Mesenchymal stem cell (in vitro differentiated cells and primary cell): ENCODE measurements at regions not wholly inside any gene's neighbourhood (a gene's known extent, or its start where the extent isn't known, plus 50 kb on each side); places are given as distances from the start of the nearest gene placed in this dataset.

Source experiments
- DNase-seq: peaks from one replicate; pipeline ENCODE4 v3.0.0-alpha.2; 2013
- H2AFZ ChIP-seq: one replicate; pipeline ENCODE4 v1.6.1; 2013; ENCODE audit warnings: low read depth, mild to moderate bottlenecking, control low read depth, inconsistent platforms, low read length, moderate library complexity
- H2AK5ac ChIP-seq: 2 replicates; pipeline ENCODE4 v1.6.1; 2013; ENCODE audit warnings: low read length, moderate library complexity, mild to moderate bottlenecking, inconsistent platforms; ENCODE audit not compliant: severe bottlenecking
- H2BK120ac ChIP-seq: one replicate; pipeline ENCODE4 v1.6.1; 2013; ENCODE audit warnings: low read depth, mild to moderate bottlenecking, inconsistent platforms, low read length, moderate library complexity
- H2BK12ac ChIP-seq, 2 experiments: one replicate each; pipeline ENCODE4 v1.6.1; 2013; ENCODE audit warnings: inconsistent platforms in 2 of 2, low read length in 2 of 2, mild to moderate bottlenecking in 2 of 2, moderate library complexity in 2 of 2, control low read depth in 1 of 2
- H2BK15ac ChIP-seq: one replicate; pipeline ENCODE4 v1.6.1; 2013; ENCODE audit warnings: mild to moderate bottlenecking, low read depth, inconsistent platforms; ENCODE audit not compliant: poor library complexity, severe bottlenecking
- H2BK5ac ChIP-seq: 2 replicates; pipeline ENCODE4 v1.6.1; 2013; ENCODE audit warnings: low read depth, mild to moderate bottlenecking, low read length, control low read depth, inconsistent platforms; ENCODE audit not compliant: poor library complexity, severe bottlenecking
- H3K14ac ChIP-seq, 2 experiments: one replicate each; pipeline ENCODE4 v1.6.1; 2013; ENCODE audit warnings: inconsistent platforms in 2 of 2, low read length in 2 of 2, control low read depth in 1 of 2, mild to moderate bottlenecking in 1 of 2, moderate library complexity in 1 of 2
- H3K18ac ChIP-seq, 2 experiments: one replicate each; pipeline ENCODE4 v1.6.1; 2013; ENCODE audit warnings: inconsistent platforms in 2 of 2, low read length in 2 of 2, control low read depth in 1 of 2, low read depth in 1 of 2, mild to moderate bottlenecking in 1 of 2
- H3K23ac ChIP-seq, 2 experiments: one replicate each; pipeline ENCODE4 v1.6.1; 2013; ENCODE audit warnings: inconsistent platforms in 2 of 2, low read length in 2 of 2, mild to moderate bottlenecking in 2 of 2, moderate library complexity in 2 of 2, control low read depth in 1 of 2
- H3K27ac ChIP-seq: 2 replicates; pipeline ENCODE4 v1.5.1; 2013; ENCODE audit warnings: mild to moderate bottlenecking, moderate library complexity, low read length, control low read depth, inconsistent platforms; ENCODE audit not compliant: poor library complexity, severe bottlenecking
- H3K27me3 ChIP-seq, 2 experiments: 2 replicates each; pipeline versions ENCODE4 v1.6.1 to v1.7.0; 2013; ENCODE audit warnings: low read length in 2 of 2, mild to moderate bottlenecking in 2 of 2, moderate library complexity in 2 of 2, control low read depth in 1 of 2, inconsistent platforms in 1 of 2; ENCODE audit not compliant: control insufficient read depth in 1 of 2, insufficient read depth in 1 of 2
- H3K36me3 ChIP-seq, 2 experiments: 2 replicates each; pipeline versions ENCODE4 v1.6.1 to v1.7.0; 2013; ENCODE audit warnings: low read length in 2 of 2, control low read depth in 1 of 2, inconsistent platforms in 1 of 2, low read depth in 1 of 2, mild to moderate bottlenecking in 1 of 2; ENCODE audit not compliant: insufficient read depth in 2 of 2, control insufficient read depth in 1 of 2
- H3K4ac ChIP-seq, 2 experiments: one replicate each; pipeline ENCODE4 v1.6.1; 2013; ENCODE audit warnings: inconsistent platforms in 2 of 2, low read length in 2 of 2, mild to moderate bottlenecking in 2 of 2, moderate library complexity in 2 of 2, control low read depth in 1 of 2, low read depth in 1 of 2
- H3K4me1 ChIP-seq: 2 replicates; pipeline ENCODE4 v1.6.1; 2013; ENCODE audit warnings: low read depth, low read length, control low read depth; ENCODE audit not compliant: control insufficient read depth, insufficient read depth
- H3K4me2 ChIP-seq: 2 replicates; pipeline ENCODE4 v1.6.1; 2013; ENCODE audit warnings: low read length, mild to moderate bottlenecking, inconsistent platforms; ENCODE audit not compliant: poor library complexity, severe bottlenecking
- H3K4me3 ChIP-seq, 2 experiments: 2 replicates each; pipeline versions ENCODE4 v1.5.1 to v1.7.0; 2013; ENCODE audit warnings: low read length in 2 of 2, mild to moderate bottlenecking in 2 of 2, control low read depth in 1 of 2, low read depth in 1 of 2; ENCODE audit not compliant: insufficient read depth in 1 of 2
- H3K79me1 ChIP-seq: replicated peaks from 2 replicates; pipeline ENCODE4 v1.6.1; 2013; ENCODE audit warnings: mild to moderate bottlenecking, control low read depth, low read length, inconsistent platforms; ENCODE audit not compliant: poor library complexity, severe bottlenecking
- H3K9ac ChIP-seq: 2 replicates; pipeline ENCODE4 v1.7.0; 2013; ENCODE audit warnings: mild to moderate bottlenecking, low read length, moderate library complexity
- H3K9me3 ChIP-seq: 2 replicates; pipeline ENCODE4 v1.7.0; 2013; ENCODE audit warnings: mild to moderate bottlenecking, low read length; ENCODE audit not compliant: control insufficient read depth
- H4K8ac ChIP-seq: one replicate; pipeline ENCODE4 v1.6.1; 2013; ENCODE audit warnings: inconsistent platforms, mild to moderate bottlenecking, low read length, moderate library complexity
- H4K91ac ChIP-seq: one replicate; pipeline ENCODE4 v1.6.1; 2013; ENCODE audit warnings: mild to moderate bottlenecking, low read length, inconsistent platforms
- WGBS: methylation state at CpG from one replicate; pipeline ENCODE4 v1.1.7; 2013; ENCODE audit warnings: mixed read lengths; 5-methylcytosine and 5-hydroxymethylcytosine counted together

- Histone ChIP-seq H3K9ac (no peak overlapping the region), H3K4me3 (no peak overlapping the region), H2BK15ac (no peak overlapping the region), H4K91ac (no peak overlapping the region), H3K4me2 (no peak overlapping the region), H3K23ac (no peak overlapping the region), H4K8ac (no peak overlapping the region), H2BK12ac (no peak overlapping the region), H2BK120ac (no peak overlapping the region), H3K36me3 (no peaks in the 10 kb centered on the region), H3K4me1 (no peaks in the 10 kb centered on the region), H3K14ac (no peak overlapping the region), H3K27ac (no peak overlapping the region), H3K27me3 (no peaks in the 10 kb centered on the region), H2AFZ (no peak overlapping the region), H3K4ac (no peak overlapping the region), H3K9me3 (no peaks in the 10 kb centered on the region), H2BK5ac (no peak overlapping the region), H3K79me1 (no peaks in the 10 kb centered on the region), H3K18ac (no peak overlapping the region), H2AK5ac (no peak overlapping the region)
- WGBS, result no CpG with 5 or more reads among the region's 3 CpGs
- DNase-seq, result no peak
Measured at GRCh38 chr21:14734191-14734590, 188.1 kb upstream of the SAMSN1 start.

DNA sequence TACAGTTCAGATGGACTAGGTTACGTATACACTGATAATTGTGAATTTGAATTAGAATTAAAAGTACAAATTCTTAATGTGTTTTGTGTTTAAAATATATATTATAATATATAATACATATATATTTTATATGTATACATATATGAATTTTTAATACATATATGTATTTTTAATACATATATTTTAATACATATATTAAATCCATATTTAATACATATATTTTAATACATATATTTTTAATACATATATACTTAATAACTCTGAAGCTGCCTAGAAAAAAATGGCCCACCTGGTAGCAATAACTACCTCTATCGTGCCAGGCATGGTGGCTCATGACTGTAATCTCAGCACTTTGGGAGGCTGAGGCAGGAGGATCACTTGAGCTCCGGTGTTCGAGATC is 179.1 kb upstream of the SAMSN1 start:
- no peak overlapping the region for H2BK15ac ChIP-seq
- H2BK12ac ChIP-seq, result no peak overlapping the region
- no peak overlapping the region for H4K91ac ChIP-seq
- H3K9me3 ChIP-seq, result no peaks in the 10 kb centered on the region
- no peaks in the 10 kb centered on the region for H3K27me3 ChIP-seq
- no peak overlapping the region for H2BK120ac ChIP-seq
- no peaks in the 10 kb centered on the region for H3K36me3 ChIP-seq
- no peak for DNase-seq
- H3K79me1 ChIP-seq, result no peaks in the 10 kb centered on the region
- no peak overlapping the region for H3K4ac ChIP-seq
- no peak overlapping the region for H3K14ac ChIP-seq
- no peak overlapping the region for H2BK5ac ChIP-seq
- H3K18ac ChIP-seq, result no peak overlapping the region
- H3K27ac ChIP-seq, result no peak overlapping the region
- no peak overlapping the region for H3K9ac ChIP-seq
- no peak overlapping the region for H2AFZ ChIP-seq
- no peaks in the 10 kb centered on the region for H3K4me1 ChIP-seq
- H3K4me3 ChIP-seq, result no peak overlapping the region
- H4K8ac ChIP-seq, result no peak overlapping the region
- no peak overlapping the region for H3K23ac ChIP-seq
- H2AK5ac ChIP-seq, result no peak overlapping the region
- WGBS, result 92% methylated on average over 3 of the region's 4 CpGs
- H3K4me2 ChIP-seq, result no peak overlapping the region

GRCh38 chr21:14722841-14723483 is 176.8 kb upstream of the SAMSN1 start:
- Histone ChIP-seq H3K23ac (no peak overlapping the region), H2BK120ac (no peak overlapping the region), H4K8ac (no peak overlapping the region), H3K14ac (no peak overlapping the region), H2BK5ac (no peak overlapping the region), H3K4me1 (no peaks in the 10 kb centered on the region), H2AK5ac (no peak overlapping the region), H3K9ac (no peak overlapping the region), H3K4me3 (no peak overlapping the region), H3K27me3 (no peaks in the 10 kb centered on the region), H2BK15ac (no peak overlapping the region), H3K9me3 (no peaks in the 10 kb centered on the region), H2AFZ (no peak overlapping the region), H3K27ac (no peak overlapping the region), H3K4ac (no peak overlapping the region), H3K79me1 (no peaks in the 10 kb centered on the region), H4K91ac (no peak overlapping the region), H3K36me3 (no peaks in the 10 kb centered on the region), H3K4me2 (no peak overlapping the region), H2BK12ac (no peak overlapping the region), H3K18ac (no peak overlapping the region)
- DNase-seq, result no peak
- 55% methylated on average over 6 of the region's 6 CpGs for WGBS

GRCh38 chr21:14720237-14720636 is 174.1 kb upstream of the SAMSN1 start:
- no peak overlapping the region for H2BK15ac ChIP-seq
- H2AK5ac ChIP-seq, result no peak overlapping the region
- H3K36me3 ChIP-seq, result no peaks in the 10 kb centered on the region
- no peak overlapping the region for H3K4ac ChIP-seq
- H2AFZ ChIP-seq, result no peak overlapping the region
- H3K23ac ChIP-seq, result no peak overlapping the region
- DNase-seq, result no peak
- no peak overlapping the region for H3K18ac ChIP-seq
- H3K4me1 ChIP-seq, result no peaks in the 10 kb centered on the region
- H3K27ac ChIP-seq, result no peak overlapping the region
- no peaks in the 10 kb centered on the region for H3K9me3 ChIP-seq
- H2BK12ac ChIP-seq, result no peak overlapping the region
- no peak overlapping the region for H3K9ac ChIP-seq
- no peak overlapping the region for H3K4me2 ChIP-seq
- 58% methylated on average over 3 of the region's 4 CpGs for WGBS
- H2BK120ac ChIP-seq, result no peak overlapping the region
- no peaks in the 10 kb centered on the region for H3K27me3 ChIP-seq
- H3K79me1 ChIP-seq, result no peaks in the 10 kb centered on the region
- H2BK5ac ChIP-seq, result no peak overlapping the region
- no peak overlapping the region for H4K91ac ChIP-seq
- H3K14ac ChIP-seq, result no peak overlapping the region
- no peak overlapping the region for H3K4me3 ChIP-seq
- no peak overlapping the region for H4K8ac ChIP-seq
